ENCODE measurements at regions not wholly inside any gene's neighbourhood (a gene's known extent, or its start where the extent isn't known, plus 50 kb on each side); places are given as distances from the start of the nearest gene placed in this dataset.

GRCh38 chr3:117442566-117442965 is 733.0 kb downstream of the TUSC7 start:
- no peak for TF ChIP-seq CTCF (IDR thresholded peaks at IDR 0.05; ENCODE audit: borderline replicate concordance, extremely low read depth, low read length, poor library complexity, severe bottlenecking)
- no peak for TF ChIP-seq EZH2 (IDR thresholded peaks at IDR 0.05; ENCODE audit: borderline replicate concordance, low read depth, low read length, severe bottlenecking)
